HG03066 (cell line): ENCODE measurements at regions not wholly inside any gene's neighbourhood (a gene's known extent, or its start where the extent isn't known, plus 50 kb on each side); places are given as distances from the start of the nearest gene placed in this dataset.

Experiments
- ATAC-seq: cut with Tn5 transposase; IDR thresholded peaks from one replicate; pipeline ENCODE4 v1.9.1; 2021; ENCODE audit warnings: low read depth; ENCODE audit not compliant: unreplicated experiment

DNA sequence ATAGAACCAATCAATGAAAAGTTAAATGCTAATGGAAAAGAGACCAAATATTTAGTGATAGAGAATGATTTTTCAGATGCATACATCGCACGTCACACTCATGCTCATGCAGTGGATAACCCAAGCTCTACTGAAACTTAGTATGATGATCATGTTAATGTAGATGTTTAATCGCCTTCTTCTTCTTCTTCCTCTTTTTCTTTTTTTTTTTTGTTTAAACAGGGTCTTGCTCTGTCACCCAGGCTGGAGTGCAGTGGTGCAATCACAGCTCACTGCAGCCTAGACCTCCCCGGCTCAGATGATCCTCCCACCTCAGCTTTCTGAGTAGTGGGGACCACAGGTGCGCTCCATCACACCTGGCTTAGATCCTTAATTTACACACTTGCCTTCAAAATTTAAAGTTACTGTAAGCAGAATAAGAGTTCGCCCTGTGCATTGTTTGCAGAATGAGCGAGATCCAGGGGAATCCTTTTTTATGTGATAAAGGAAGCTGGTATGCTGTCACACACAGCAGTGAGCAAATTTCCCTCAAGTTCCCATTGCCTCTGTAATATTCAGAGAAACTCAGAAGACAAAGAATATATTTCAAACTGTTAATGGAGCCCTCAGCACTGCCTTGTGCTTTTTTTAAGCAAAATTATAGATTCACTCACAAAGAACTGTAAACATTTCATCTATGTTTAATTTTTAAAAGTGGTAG is 194.2 kb upstream of the SGK1 start:
- no peak for ATAC-seq

DNA sequence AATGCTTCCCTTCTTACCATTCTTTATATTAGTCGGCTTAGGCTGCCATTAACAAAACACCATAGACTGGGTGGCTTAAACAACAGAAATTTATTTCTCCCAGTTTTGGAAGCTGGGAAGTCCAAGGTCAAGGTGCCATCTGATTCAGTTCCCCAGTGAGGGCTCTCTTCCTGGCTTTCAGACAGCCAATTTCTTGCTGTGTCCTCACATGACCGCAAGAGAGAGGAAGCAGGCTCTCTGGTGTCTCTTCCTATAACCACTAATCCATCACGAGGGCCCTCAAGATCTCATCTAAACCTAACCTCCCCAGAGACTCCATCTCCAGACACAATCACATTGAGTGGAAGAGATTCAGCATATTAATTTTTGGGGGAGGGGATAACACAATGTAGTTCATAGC is 193.0 kb upstream of the SGK1 start:
- ATAC-seq, result no peak

DNA sequence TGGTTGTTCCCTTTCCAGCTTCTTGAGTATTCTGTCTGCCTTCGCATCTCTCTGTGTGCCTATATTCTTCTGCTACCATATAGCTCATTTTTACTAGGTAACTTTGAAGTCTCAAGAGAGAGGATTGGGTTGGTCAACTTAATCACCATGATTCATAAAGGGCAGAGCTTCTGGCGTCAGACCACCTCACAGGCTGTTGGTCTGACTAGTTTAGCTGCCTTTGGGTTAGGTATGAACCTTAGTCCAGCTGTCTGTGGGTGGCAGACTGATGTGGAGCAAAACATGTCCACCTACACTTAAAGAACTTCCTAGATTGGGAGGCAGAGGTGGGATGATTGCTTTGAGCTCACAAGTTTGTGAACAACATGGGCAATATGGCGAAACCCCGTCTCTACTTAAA is 192.2 kb upstream of the SGK1 start:
- ATAC-seq, result no peak

DNA sequence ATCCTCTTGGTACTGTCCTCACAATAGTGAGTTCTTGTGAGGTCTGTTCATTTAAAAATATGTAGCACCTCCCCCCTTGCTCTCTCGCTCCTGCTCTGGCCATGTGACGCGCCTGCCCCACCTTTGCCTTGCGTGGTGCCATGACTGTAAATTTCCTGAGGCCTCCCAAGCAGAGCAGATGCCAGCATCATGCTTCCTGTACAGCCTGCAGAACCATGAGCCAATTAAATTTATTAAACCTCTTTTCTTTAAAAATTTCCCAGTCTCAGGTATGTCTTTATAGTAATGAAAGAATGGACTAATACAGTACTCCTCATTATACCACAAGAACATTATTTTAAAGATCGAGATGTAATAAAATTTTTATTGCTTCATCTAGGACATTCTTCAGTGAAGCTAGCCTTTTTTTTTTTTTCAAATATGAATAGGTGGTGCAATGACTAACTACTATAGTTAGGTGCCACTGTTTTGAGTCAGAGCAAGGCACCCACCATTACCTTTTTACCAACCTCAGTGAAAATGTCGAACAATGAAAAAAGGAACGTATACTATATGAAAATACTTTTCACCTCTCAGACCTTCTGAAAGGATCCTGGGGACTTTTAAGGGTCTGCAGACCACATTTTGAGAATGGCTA is 191.1 kb upstream of the SGK1 start:
- ATAC-seq, result no peak

DNA sequence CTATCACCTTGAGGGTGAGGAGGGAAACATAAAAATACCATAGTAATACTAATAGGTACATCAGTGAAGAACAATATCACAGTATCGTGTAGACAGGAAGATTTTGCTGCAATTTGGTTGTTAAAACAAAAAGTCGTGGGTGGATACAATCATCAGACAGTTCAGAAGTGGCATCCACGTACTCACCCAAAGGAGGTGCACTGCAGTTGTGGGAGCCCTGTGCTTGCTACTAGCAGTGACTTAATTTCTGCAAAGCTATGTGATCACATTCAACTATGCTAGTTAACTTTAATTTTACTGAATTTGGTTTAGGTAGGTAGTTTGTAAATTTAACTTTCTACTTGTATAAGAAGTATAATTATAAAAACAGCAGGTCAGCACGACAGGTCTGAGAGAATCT is 188.2 kb upstream of the SGK1 start:
- no peak for ATAC-seq

DNA sequence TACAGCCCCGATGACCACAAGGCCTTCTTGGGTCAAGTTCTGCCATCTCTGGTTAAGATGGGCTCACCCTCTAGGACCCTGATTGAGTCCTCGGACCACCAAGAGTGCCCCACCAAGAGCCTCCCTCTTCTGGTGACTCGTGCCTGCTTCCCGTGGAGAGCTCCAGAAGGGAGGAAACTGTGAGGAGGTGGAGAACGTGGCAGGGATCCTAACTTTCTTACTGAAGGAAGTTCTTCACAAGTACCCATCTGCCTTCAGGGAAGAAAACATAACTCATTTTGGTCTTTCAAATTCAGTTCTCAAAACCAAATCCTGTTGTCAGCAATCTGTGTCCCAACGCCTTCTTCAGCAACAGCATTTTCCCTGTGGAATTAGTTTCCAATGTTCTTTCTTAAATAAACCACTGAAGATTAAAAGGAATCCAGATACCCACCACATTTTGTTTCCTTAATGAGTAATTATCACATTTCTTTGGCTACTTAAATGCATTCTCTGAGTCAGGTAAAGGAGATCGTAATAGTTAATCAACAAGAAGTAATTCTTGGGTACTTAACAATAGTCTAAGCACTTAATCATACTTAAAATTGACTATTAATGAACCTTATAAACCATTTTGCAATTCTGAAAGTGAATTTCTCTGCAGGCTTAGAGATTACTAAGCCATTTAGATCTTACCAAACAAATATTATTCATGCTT is 185.8 kb upstream of the SGK1 start:
- no peak for ATAC-seq

DNA sequence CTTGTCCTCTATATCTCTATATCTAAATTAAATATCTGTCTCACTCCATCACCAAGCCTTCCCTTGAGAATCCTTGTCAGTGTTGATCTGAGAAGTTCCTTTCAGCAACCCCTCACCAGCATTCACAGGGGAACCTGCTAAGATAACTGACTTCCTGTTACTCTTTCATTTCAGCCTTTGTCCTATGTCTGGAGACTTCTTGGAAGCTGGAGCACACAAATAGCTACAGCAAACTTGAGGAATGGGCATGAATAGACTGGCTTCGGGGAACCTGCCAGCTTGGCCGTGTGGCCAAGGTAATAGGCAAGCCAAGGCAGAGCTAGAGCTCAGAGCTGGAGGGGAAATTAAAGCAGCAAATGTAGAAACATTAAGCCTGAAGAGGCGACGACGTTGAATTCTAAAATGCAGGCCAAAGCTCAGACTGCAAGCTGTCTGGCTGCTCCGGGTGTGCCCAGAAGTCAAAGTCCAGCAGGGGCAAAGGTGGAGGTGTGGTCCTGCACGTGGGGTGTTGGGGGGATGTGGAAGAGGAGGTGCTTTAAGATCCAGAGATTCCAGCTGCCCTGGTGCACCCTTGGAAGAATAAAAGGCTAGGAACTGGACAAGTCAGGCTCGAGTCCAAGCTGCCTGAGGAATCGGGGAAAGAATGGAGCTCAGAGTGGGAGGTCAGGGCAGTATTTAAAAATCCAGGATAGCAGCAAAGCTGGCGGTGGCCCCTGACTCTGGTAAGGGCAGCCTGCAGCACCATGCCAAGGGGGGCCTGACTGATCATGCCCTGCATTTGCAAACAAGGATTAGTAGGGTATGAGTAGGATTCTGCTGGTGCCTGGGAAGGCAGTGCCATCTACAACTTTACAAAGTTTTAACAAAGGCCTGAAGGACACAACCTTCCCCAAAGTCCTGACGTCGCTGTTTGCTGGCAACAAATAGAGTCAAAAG is 185.0 kb upstream of the SGK1 start:
- ATAC-seq, result no peak

DNA sequence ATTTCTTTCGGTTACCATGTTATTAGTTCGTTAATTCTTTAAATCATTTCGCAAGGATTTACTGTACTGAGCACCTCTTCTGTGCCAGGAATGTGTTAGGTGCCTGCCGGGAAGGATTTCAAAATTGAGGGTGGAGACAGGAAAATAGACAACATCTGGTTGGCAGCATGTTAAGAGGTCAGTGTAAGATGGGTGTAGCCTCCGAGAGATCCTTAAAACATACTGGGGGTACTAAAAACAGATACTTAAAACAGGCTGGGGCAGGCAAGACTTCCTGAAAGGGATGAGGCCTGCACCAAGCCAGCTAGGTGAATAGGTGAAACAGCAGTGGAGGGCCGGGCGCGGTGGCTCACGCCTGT is 178.0 kb upstream of the SGK1 start:
- ATAC-seq, result no peak

DNA sequence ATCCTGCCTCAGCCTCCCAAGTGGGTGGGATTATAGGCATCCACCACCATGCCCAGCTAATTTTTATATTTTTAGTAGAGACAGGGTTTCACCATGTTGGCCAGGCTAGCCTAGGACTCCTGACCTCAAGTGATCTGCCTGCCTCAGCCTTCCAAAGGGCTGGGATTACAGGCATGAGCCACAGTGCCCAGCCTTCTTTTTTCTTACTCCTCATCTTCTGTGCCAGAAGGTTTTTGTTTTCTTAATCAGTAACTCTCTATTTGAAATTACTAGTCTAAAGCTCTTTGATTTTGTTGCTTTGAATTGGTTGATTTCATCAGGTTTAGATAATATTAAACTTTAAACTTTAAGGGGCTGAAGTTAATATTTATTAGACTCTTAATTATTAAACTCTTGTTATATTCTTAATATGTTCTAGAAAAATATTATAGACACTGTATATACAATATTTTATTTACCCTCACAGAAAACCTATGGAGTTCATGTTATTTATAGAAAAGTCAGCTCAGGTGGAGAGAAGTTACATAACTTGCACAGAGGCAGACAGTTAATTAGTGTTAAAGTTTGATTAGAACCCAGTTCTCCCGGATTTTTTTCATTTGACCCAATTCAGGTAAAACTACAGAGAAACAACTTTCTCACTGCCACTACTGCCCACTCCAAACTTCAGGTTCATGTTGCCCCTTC is 177.4 kb upstream of the SGK1 start:
- no peak for ATAC-seq

DNA sequence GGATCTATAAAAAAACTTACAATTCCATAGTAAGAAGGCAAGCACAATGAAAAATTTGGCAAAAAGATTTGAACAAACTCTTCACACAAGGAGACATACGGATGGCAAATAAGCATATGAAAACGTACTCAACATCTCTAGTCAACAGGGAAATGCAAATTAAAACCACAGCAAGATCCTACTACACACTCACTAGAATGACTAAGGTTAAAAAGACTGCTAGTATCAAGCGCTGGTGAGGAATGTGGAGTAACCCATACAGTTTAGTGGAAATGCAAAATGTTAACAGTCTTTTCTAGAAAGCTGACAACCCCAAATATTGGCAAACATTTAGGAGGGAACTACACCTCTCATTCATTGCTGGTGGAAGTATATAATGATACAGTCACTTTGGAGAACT is 175.9 kb upstream of the SGK1 start:
- no peak for ATAC-seq

DNA sequence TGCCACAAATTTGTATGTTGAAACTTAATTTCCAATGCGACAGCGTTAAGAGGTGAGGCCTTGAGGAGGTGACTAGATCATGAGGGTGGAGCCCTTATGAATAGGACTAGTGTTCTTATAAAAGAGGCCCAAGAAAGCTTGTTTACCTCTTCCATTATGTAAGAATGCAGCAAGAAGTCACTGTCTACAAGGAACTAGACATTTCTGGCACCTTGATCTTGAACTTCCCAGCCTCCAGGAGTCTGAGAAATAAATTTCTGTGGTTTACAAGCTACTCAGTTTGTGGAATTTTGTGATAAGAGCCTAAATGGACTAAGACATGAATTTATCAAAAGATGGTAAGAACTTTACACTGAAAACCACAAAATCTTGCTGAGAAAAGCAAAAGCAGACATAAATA is 173.6 kb upstream of the SGK1 start:
- no peak for ATAC-seq

DNA sequence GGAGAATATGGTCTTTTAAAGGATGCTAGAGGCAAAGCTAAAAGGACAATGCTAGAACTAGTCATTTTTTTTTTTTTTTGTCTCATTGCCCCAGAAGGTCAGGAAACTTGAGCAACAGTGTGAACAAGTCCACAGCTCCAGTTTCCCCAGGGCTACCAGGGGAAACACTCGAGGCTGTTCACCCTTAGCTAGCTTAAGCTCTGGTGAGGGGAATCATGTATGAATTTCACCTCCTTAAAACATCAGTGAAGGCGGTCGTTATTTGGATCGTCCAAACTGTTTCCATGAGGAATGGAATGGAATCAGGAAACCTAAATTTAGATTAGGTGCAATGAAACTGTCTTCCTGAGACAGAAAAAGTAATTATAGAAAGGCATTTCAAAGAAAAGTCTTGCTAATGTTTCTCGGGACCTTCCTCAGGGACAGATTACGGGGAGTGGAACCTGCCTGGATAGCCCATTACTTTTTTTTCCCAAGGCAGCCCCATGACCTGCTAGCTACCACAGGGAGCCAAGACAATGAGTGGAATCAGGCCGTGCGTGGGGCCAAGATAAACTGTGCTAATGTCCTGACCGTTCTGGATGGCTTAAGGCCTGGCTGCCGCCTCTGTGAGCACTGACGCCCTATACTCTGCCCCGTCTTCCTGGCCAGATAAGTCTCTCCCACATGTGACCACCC is 164.8 kb upstream of the SGK1 start:
- ATAC-seq, result no peak

DNA sequence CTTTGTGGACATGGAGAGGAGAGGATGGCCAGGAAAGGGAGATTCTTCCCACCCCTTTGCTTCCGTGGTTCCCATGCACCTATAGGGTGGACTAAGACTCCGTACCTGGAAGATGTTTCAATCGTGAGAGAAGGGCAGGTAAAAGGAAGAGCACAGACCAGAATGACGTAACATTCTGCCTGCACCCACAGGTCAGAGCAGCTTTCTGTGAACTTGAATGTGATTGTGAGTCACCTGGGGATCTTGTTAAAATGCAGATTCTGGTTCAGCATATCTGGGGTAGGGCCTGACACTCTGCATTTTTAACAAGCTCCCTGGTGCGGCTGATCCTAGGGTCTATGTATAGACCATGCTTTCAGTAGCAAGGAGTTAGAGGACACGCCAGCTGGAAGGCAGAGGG is 164.1 kb upstream of the SGK1 start:
- no peak for ATAC-seq

DNA sequence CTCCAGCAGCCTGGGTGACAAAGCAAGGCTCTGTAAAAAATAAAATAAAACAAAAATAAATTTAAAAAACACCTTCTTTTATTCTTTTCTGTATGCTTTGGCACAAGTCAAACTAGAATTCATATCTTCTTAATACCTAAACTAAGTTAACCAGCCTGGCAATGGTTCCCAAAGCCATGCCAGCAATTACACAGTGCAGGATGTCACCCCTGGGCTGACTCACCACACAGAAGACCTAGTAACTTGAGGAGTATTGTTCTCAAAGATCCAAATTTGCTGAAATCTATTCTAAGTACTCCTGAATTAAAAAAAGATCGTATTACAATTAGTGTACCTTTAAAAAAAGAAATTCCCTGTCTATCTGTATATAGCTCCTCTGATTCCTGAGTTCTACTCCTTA is 162.7 kb upstream of the SGK1 start:
- ATAC-seq, result no peak

DNA sequence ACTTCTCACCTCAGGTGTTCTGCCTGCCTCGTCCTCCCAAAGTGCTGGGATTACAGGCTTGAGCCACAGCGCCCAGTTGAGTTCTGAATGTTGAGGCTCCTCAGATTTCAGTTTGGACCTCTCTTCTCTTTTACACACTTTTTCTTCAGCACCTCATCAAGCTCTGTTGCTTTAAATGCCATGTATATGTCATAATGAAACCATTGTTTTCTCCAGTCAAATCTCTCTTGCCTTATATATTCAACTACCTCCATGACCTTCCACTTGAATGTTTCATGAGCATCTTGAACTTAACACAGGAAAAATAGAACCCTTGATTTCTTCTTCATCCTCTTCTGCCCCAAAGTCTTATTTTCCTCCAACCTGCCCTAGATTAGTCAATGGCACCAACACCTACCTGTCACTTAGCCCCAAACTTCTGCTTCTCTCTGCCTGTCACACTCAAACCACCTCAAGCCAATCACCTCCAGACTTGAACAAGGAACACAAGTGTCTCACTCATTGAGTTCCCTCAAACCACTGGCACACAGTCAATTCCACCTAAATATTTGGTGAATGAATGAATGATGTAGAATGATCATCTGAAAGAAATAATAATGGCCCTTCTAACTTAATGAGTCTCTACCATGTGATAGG is 161.0 kb upstream of the SGK1 start:
- ATAC-seq, result no peak

DNA sequence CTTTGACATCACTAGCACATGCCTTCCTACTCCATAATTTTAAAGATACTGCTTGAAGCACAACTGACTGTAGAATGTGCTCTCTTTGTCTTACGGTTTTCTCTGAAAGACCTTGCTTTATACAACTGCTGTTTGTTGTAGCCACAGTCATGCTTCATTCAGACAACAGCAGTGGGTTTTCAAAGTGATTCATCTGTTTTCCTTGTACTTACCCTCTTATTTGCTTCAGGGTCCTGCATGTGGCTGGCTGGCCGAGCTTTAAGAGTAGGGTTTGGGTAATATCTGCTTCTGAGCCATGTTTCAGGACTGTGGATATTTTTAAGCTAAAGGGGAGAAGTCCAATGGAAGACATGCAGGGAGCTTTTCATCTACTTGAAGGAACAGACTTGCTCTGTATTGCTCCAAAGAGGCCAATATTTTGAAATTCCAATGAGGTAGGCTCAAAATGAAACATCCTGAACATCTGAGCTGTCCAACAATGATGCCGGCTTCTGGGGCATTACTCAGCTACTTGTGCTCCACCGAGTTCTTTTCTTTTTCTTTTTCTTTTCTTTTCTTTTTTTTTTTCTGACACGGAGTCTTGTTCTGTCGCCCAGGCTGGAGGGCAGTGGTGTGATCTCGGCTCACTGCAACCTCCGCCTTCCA is 160.2 kb upstream of the SGK1 start:
- ATAC-seq, result no peak

DNA sequence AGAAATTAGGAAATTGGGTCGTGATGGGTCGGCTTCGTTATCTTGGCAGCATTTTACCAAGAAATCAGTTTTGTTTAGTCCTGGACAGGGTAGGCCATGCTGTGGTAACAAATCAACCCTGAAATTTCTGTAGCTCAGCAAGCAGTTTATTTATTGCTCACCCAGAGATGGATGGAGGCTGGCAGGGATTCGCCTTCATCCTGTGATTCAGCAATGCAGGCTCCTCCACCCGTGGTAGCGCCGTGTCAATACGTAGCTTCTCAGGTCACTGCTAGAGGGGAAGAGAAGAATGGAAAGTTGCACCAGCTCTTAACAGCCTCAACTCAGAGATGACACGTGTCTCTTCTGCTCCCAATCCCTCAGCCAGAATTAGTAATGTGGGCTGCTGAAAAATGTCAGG is 157.0 kb upstream of the SGK1 start:
- no peak for ATAC-seq

DNA sequence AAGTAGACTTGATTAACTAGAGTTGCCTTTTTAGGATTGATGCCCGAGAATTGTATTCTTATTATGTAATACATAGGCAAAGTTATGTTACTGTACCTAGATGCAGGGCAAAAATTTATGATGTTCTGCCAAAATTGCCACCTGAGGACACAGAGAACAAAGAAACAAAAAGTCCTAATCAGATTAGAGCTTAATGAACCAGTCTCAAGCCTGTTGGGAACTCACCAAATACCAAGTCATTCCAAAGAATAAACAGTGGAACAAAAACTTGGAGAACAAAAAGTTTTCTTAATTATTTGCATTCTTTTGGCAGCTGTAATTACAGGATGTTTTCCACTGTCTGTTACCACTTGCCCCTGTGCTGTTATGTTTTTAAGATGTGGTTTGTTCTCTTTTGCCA is 154.7 kb upstream of the SGK1 start:
- ATAC-seq, result no peak

DNA sequence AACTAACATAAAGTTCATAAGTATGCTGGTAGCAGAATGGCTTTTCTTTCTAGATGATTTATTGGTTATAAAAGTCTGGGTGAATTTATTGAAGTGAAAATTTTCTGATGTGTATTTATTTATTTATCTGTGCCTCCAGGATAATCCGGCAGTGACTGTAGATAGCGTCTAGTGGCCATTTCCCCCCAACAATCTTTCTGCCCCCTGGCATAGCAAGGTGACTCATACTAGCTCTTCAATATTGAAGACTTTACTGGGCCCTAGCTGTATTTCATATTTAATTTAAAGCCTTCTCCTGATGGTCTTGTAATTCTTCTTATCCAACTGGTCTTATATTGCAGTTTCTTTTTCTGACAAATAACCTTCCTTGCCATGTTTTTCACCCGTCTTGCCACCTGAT is 154.1 kb upstream of the SGK1 start:
- ATAC-seq, result no peak
